ENCODE measurements at regions not wholly inside any gene's neighbourhood (a gene's known extent, or its start where the extent isn't known, plus 50 kb on each side); places are given as distances from the start of the nearest gene placed in this dataset.

DNA sequence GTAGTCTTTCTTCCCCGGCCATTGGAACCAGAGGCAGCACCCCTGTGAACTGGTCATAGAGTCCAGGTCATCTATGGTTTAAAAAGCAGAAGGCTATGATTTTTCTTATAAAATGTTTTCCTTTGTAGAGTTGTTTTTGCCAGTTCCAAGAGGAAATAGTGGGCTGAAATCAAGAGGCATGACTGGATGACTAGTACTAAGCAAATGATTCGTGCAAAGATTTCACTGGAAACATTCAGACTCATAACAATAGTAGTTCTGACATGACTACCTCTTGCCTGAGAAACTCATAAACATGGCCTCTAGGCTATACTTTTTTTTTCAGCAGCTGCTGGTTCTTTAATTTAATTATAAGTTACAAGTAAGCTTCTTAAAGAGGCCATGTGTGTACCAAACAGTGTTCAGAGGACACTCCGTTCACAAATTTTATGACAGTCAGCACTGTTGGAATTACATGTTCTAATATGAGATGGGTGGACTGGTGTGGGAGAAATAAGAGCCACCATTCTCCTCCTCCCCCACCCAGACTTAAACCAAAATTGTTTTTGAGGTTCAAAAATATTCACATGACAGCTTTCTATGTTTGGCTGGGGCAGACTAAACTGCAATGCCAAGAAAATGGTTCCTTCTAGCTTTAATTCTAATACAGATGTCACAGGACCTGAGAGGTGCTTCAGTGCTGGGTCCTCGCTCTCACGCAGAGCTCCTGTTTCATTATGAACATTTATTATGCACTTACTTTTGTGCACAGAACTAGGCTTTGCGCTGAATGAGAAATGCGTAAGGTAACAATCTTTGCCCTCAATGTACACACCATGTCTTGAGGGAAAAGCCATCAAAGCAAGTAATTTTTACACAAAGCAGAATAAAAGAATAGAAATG, 147.5 kb downstream of the ZC3H11B start:
- Mint-ChIP-seq H3K4me1 (ENCODE audit: low read depth, unreplicated experiment) (no peaks in the 10 kb centered on the region), H3K36me3 (ENCODE audit: unreplicated experiment) (no peaks in the 10 kb centered on the region), H3K9me3 (ENCODE audit: unreplicated experiment) (no peaks in the 10 kb centered on the region), H3K4me3 (ENCODE audit: unreplicated experiment) (no peak overlapping the region), H3K27me3 (ENCODE audit: unreplicated experiment) (no peaks in the 10 kb centered on the region), H3K27ac (ENCODE audit: unreplicated experiment) (no peak overlapping the region)
- TF ChIP-seq, protein P1, sequence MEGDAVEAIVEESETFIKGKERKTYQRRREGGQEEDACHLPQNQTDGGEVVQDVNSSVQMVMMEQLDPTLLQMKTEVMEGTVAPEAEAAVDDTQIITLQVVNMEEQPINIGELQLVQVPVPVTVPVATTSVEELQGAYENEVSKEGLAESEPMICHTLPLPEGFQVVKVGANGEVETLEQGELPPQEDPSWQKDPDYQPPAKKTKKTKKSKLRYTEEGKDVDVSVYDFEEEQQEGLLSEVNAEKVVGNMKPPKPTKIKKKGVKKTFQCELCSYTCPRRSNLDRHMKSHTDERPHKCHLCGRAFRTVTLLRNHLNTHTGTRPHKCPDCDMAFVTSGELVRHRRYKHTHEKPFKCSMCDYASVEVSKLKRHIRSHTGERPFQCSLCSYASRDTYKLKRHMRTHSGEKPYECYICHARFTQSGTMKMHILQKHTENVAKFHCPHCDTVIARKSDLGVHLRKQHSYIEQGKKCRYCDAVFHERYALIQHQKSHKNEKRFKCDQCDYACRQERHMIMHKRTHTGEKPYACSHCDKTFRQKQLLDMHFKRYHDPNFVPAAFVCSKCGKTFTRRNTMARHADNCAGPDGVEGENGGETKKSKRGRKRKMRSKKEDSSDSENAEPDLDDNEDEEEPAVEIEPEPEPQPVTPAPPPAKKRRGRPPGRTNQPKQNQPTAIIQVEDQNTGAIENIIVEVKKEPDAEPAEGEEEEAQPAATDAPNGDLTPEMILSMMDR (IDR thresholded peaks at IDR 0.05; ENCODE audit: partially characterized antibody, unreplicated experiment) = no peak
- DNase-seq = no peak

DNA sequence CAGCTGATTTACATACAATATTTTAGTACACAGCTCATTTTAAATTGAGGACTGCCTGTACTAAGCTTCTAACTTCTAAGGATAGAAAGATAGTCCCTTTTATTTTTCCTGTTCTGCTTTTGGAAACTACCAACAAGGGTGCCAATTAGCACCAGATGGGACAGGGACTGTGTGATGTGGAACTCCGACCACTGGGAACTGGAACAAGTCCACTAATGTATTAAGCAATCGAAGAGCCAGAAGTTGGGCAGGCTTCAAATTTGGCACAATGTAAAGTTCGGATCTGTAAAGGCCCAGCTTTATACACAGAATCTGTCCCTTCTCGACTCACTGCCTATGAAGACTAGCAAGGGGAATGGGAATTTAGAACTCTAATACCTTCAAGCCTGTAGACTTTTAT, 149.3 kb downstream of the ZC3H11B start:
- no peak overlapping the region for H3K27ac Mint-ChIP-seq (ENCODE audit: unreplicated experiment)
- H3K27me3 Mint-ChIP-seq (ENCODE audit: unreplicated experiment) = no peaks in the 10 kb centered on the region
- no peak for DNase-seq
- H3K36me3 Mint-ChIP-seq (ENCODE audit: unreplicated experiment) = no peaks in the 10 kb centered on the region
- TF ChIP-seq, protein P1 (IDR thresholded peaks at IDR 0.05; ENCODE audit: partially characterized antibody, unreplicated experiment) = no peak
- H3K4me1 Mint-ChIP-seq (ENCODE audit: low read depth, unreplicated experiment) = no peaks in the 10 kb centered on the region
- H3K9me3 Mint-ChIP-seq (ENCODE audit: unreplicated experiment) = no peaks in the 10 kb centered on the region
- no peak overlapping the region for H3K4me3 Mint-ChIP-seq (ENCODE audit: unreplicated experiment)

DNA sequence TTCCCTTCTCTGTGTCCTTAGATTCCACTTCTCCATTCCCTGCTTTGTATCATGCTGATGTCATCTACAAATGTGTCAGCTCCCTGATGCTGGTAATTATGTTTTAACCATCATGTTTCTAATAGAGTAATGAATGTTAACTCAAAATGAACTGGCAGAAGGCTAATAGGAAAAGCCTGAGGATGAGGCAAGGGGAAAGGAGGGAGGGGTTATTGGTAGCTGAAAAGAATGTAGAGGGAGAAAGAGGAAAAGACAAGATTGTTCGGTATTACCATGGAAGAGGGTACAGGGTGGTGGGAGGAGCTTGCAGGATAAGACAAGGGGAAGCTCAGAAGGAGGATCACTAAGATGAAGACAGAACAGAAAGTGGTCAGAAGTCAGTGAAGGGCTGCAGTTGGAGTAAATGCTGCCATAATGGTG, 150.9 kb downstream of the ZC3H11B start:
- no peaks in the 10 kb centered on the region for H3K9me3 Mint-ChIP-seq (ENCODE audit: unreplicated experiment)
- no peaks in the 10 kb centered on the region for H3K27me3 Mint-ChIP-seq (ENCODE audit: unreplicated experiment)
- H3K4me3 Mint-ChIP-seq (ENCODE audit: unreplicated experiment) = no peak overlapping the region
- DNase-seq = no peak
- H3K36me3 Mint-ChIP-seq (ENCODE audit: unreplicated experiment) = no peaks in the 10 kb centered on the region
- no peaks in the 10 kb centered on the region for H3K4me1 Mint-ChIP-seq (ENCODE audit: low read depth, unreplicated experiment)
- TF ChIP-seq, protein P1 (IDR thresholded peaks at IDR 0.05; ENCODE audit: partially characterized antibody, unreplicated experiment) = no peak
- H3K27ac Mint-ChIP-seq (ENCODE audit: unreplicated experiment) = no peak overlapping the region

DNA sequence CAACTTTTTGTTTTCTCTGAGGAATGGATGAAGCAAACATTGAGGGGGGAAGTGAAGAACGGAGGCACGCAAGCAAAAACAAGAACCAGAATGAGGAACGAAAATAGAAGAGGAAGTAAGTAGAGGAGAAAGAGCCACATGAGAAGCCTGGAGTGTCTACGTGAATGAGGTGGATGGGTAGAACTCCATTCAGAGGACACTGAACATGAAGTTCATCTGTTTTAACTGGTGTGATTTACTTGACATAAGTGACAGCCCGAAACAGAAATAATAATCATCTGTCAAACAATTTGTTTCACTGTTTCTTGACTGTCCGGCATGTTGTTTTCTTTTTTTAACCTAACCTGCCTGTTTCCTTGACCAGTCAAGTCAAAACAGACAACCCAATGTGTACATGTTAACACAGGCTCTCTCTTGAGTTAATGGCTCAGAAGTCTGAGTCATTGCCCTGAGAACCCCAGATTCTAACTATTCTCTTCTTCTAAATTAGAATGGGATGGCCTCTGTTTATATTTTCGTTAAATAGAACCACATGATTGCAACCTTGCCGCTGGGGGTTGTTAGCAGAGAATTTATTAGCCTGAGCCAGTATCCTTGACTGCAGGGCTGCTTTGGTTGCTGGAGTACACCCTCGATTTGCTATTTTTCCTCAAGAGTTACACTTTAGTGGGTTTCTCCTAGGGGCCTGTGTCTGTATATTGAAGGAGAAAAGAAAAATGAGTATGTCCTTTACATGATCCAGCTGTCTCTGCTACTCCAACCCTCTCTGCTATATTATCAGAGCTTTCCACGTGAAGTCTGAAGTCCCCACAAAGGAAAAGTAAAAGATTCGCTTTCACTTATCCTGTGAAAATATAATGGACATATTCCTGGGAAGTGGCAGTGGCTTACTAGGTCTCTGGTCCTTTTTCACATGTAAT, 151.7 kb downstream of the ZC3H11B start:
- H3K4me1 Mint-ChIP-seq (ENCODE audit: low read depth, unreplicated experiment) = no peaks in the 10 kb centered on the region
- no peaks in the 10 kb centered on the region for H3K27me3 Mint-ChIP-seq (ENCODE audit: unreplicated experiment)
- H3K27ac Mint-ChIP-seq (ENCODE audit: unreplicated experiment) = no peak overlapping the region
- H3K9me3 Mint-ChIP-seq (ENCODE audit: unreplicated experiment) = no peaks in the 10 kb centered on the region
- no peak overlapping the region for H3K4me3 Mint-ChIP-seq (ENCODE audit: unreplicated experiment)
- TF ChIP-seq, protein P1 (IDR thresholded peaks at IDR 0.05; ENCODE audit: partially characterized antibody, unreplicated experiment) = no peak
- DNase-seq = no peak
- H3K36me3 Mint-ChIP-seq (ENCODE audit: unreplicated experiment) = no peaks in the 10 kb centered on the region

All from glutamatergic neuron (in vitro differentiated cells).